H1 (cell line): ENCODE measurements at regions not wholly inside any gene's neighbourhood (a gene's known extent, or its start where the extent isn't known, plus 50 kb on each side); places are given as distances from the start of the nearest gene placed in this dataset.

ENCODE experiments used
- CTCF ChIA-PET: fragments of 300-600 bp; sonication (Branson Sonifier 250); formaldehyde crosslinking; loops from one replicate; lab custom pipeline; 2021; ENCODE audit not compliant: partially characterized antibody; lab: Charles Lee
- POLR2A ChIA-PET: fragments of 300-600 bp; sonication (Branson Sonifier 250); formaldehyde crosslinking; loops from one replicate; lab custom pipeline; 2021; ENCODE audit warnings: inconsistent platforms; ENCODE audit not compliant: partially characterized antibody; lab: Charles Lee
- DNase-seq, 2 experiments: peaks; one replicate each; pipeline versions ENCODE4 v3.0.0 to v3.0.0-alpha.2; 2010 to 2022; ENCODE audit warnings: low spot score in 2 of 2, low read depth in 1 of 2, mixed read lengths in 1 of 2
- FAIRE-seq: peaks from 2 replicates; lab custom pipeline; 2011; peaks lifted over from hg19 to GRCh38; lab: Jason Lieb, UNC
- H2AFZ ChIP-seq: 2 replicates; pipeline ENCODE4 v1.8.1; 2012; ENCODE audit warnings: low read length, inconsistent platforms
- H2AK5ac ChIP-seq: 2 replicates; pipeline ENCODE4 v1.6.1; 2013; ENCODE audit warnings: low read depth, low read length
- H2BK120ac ChIP-seq: replicated peaks from 2 replicates; pipeline ENCODE3; 2013; ENCODE audit warnings: low read depth, low read length, inconsistent platforms
- H2BK12ac ChIP-seq: 2 replicates; pipeline ENCODE4 v1.6.1; 2013; ENCODE audit warnings: low read depth, low read length
- H2BK15ac ChIP-seq: 2 replicates; pipeline ENCODE4 v1.6.1; 2013; ENCODE audit warnings: low read length
- H2BK20ac ChIP-seq: 2 replicates; pipeline ENCODE4 v1.6.1; 2013; ENCODE audit warnings: low read length
- H2BK5ac ChIP-seq: 2 replicates; pipeline ENCODE4 v1.6.1; 2013; ENCODE audit warnings: low read depth, low read length
- H3K14ac ChIP-seq: 2 replicates; pipeline ENCODE4 v1.6.1; 2013; ENCODE audit warnings: inconsistent platforms; ENCODE audit not compliant: insufficient read length
- H3K18ac ChIP-seq: 2 replicates; pipeline ENCODE4 v1.6.1; 2013; ENCODE audit warnings: low read length; ENCODE audit errors: extremely low read depth
- H3K23ac ChIP-seq: 2 replicates; pipeline ENCODE4 v1.6.1; 2013; ENCODE audit warnings: inconsistent platforms; ENCODE audit not compliant: insufficient read length
- H3K23me2 ChIP-seq: 2 replicates; pipeline ENCODE4 v1.6.1; 2013; ENCODE audit warnings: low read depth, low read length
- H3K27ac ChIP-seq: 2 replicates; pipeline ENCODE4 v1.6.1; 2011; ENCODE audit warnings: low read depth, low read length, inconsistent platforms
- H3K27me3 ChIP-seq, 4 experiments: replicated peaks in 1 of 4; 1 replicate in 1 of 4; 2 replicates in 3 of 4; pipeline versions ENCODE4 v1.6.1 to v1.8.1; 2011 to 2013; ENCODE audit warnings: low read length in 3 of 4, mild to moderate bottlenecking in 3 of 4, inconsistent platforms in 2 of 4, mixed read lengths in 2 of 4, moderate library complexity in 1 of 4; ENCODE audit not compliant: control insufficient read depth in 3 of 4, insufficient read depth in 3 of 4; ENCODE audit errors: extremely low read depth in 1 of 4
- H3K36me3 ChIP-seq, 4 experiments: 2 replicates each; pipeline versions ENCODE4 v1.6.1 to v1.8.1; 2011 to 2013; ENCODE audit warnings: mild to moderate bottlenecking in 4 of 4, low read length in 3 of 4, moderate library complexity in 2 of 4, control low read depth in 1 of 4, inconsistent platforms in 1 of 4; ENCODE audit not compliant: insufficient read depth in 4 of 4, control insufficient read depth in 2 of 4
- H3K4ac ChIP-seq: replicated peaks from 2 replicates; pipeline ENCODE3; 2013; ENCODE audit warnings: low read length, low read depth, mixed read lengths, inconsistent platforms; ENCODE audit not compliant: insufficient read length
- H3K4me1 ChIP-seq, 4 experiments: replicated peaks in 1 of 4; 1 replicate in 1 of 4; 2 replicates in 3 of 4; pipeline versions ENCODE4 v1.6.1 to v1.8.1; 2011 to 2013; ENCODE audit warnings: low read length in 3 of 4, inconsistent platforms in 2 of 4, mixed read lengths in 1 of 4; ENCODE audit not compliant: insufficient read depth in 4 of 4, control insufficient read depth in 3 of 4
- H3K4me2 ChIP-seq, 2 experiments: 2 replicates each; pipeline versions ENCODE4 v1.6.1 to v1.8.1; 2011 to 2013; ENCODE audit warnings: low read depth in 2 of 2, low read length in 2 of 2, control low read depth in 1 of 2, inconsistent platforms in 1 of 2, mild to moderate bottlenecking in 1 of 2; ENCODE audit not compliant: insufficient read depth in 1 of 2
- H3K4me3 ChIP-seq, 4 experiments: fragments of 200-600, 300-600 bp in 1 of 4; sonication (generic), shearing (Covaris generic), sonication (Bioruptor Twin) in 1 of 4; 2 replicates each; pipeline versions ENCODE4 v1.5.1 to v1.8.1; 2011 to 2016; ENCODE audit warnings: low read length in 4 of 4, low read depth in 3 of 4, control low read depth in 2 of 4, inconsistent platforms in 2 of 4, mild to moderate bottlenecking in 2 of 4, mixed read lengths in 1 of 4, moderate library complexity in 1 of 4; ENCODE audit not compliant: insufficient read depth in 2 of 4; ENCODE audit errors: extremely low read depth in 1 of 4
- H3K56ac ChIP-seq: replicated peaks from 2 replicates; pipeline ENCODE3; 2013; ENCODE audit warnings: low read depth, mild to moderate bottlenecking, mixed read lengths, low read length, inconsistent platforms; ENCODE audit not compliant: insufficient read length
- H3K79me1 ChIP-seq: 2 replicates; pipeline ENCODE4 v1.6.1; 2013; ENCODE audit warnings: low read depth, low read length, control low read depth
- H3K79me2 ChIP-seq, 2 experiments: 2 replicates each; pipeline versions ENCODE4 v1.6.1 to v1.8.1; 2012 to 2013; ENCODE audit warnings: low read length in 2 of 2, mild to moderate bottlenecking in 2 of 2, inconsistent platforms in 1 of 2; ENCODE audit not compliant: insufficient read depth in 2 of 2, control insufficient read depth in 1 of 2
- H3K9ac ChIP-seq, 4 experiments: replicated peaks in 1 of 4; 1 replicate in 1 of 4; 2 replicates in 3 of 4; pipeline versions ENCODE4 v1.6.1 to v1.8.1; 2011 to 2013; ENCODE audit warnings: low read depth in 3 of 4, low read length in 3 of 4, control low read depth in 2 of 4, mild to moderate bottlenecking in 2 of 4, moderate library complexity in 2 of 4, inconsistent platforms in 1 of 4; ENCODE audit errors: extremely low read depth in 1 of 4
- H3K9me3 ChIP-seq, 2 experiments: 2 replicates each; pipeline versions ENCODE4 v1.6.1 to v1.8.1; 2012 to 2013; ENCODE audit warnings: mild to moderate bottlenecking in 2 of 2, moderate library complexity in 2 of 2, control low read depth in 1 of 2, inconsistent platforms in 1 of 2, low read depth in 1 of 2, low read length in 1 of 2, mixed read lengths in 1 of 2; ENCODE audit not compliant: insufficient read depth in 2 of 2
- H4K20me1 ChIP-seq, 2 experiments: replicated peaks in 1 of 2; 2 replicates each; pipeline versions ENCODE3 to v1.8.1; 2011 to 2013; ENCODE audit warnings: inconsistent platforms in 2 of 2, low read length in 2 of 2, mild to moderate bottlenecking in 1 of 2; ENCODE audit not compliant: insufficient read depth in 2 of 2, control insufficient read depth in 1 of 2
- H4K5ac ChIP-seq: 2 replicates; pipeline ENCODE4 v1.6.1; 2013; ENCODE audit warnings: low read length, low read depth, mixed read lengths, inconsistent platforms; ENCODE audit not compliant: insufficient read length
- H4K8ac ChIP-seq: 2 replicates; pipeline ENCODE4 v1.8.0; 2013; ENCODE audit warnings: mild to moderate bottlenecking, moderate library complexity, low read length, inconsistent platforms; ENCODE audit not compliant: insufficient read depth; ENCODE audit errors: extremely low read depth
- H4K91ac ChIP-seq: replicated peaks from 2 replicates; pipeline ENCODE3; 2013; ENCODE audit warnings: low read length, mixed read lengths, inconsistent platforms; ENCODE audit not compliant: insufficient read length
- ASH2L ChIP-seq: fragments of 200-600, 300-600 bp; sonication (generic); IDR thresholded peaks from one replicate; pipeline ENCODE4 v1.7.1; 2017; ENCODE audit warnings: low read length
- EP300 ChIP-seq, 2 experiments: IDR thresholded peaks; 1 replicate in 1 of 2; 2 replicates in 1 of 2; pipeline ENCODE4 v1.6.1; 2011 to 2012; ENCODE audit warnings: low read depth in 2 of 2, low read length in 2 of 2, mild to moderate bottlenecking in 2 of 2, borderline replicate concordance in 1 of 2, inconsistent platforms in 1 of 2, moderate library complexity in 1 of 2
- HDAC2 ChIP-seq, 2 experiments: fragments of 300-600 bp in 1 of 2; sonication (generic) in 1 of 2; IDR thresholded peaks; 2 replicates each; pipeline ENCODE4 v1.6.1; 2011 to 2012; ENCODE audit warnings: low read depth in 2 of 2, low read length in 2 of 2, mild to moderate bottlenecking in 2 of 2, moderate library complexity in 2 of 2, borderline replicate concordance in 1 of 2, inconsistent platforms in 1 of 2
- POU5F1 ChIP-seq: IDR thresholded peaks from 2 replicates; pipeline ENCODE4 v1.6.1; 2011; ENCODE audit warnings: low read depth, mild to moderate bottlenecking, low read length, moderate library complexity
- RNF2 ChIP-seq: fragments of 200-900, 300-1000 bp; sonication (generic); IDR thresholded peaks from 2 replicates; pipeline ENCODE4 v1.7.1; 2016; ENCODE audit warnings: borderline replicate concordance, low read depth, mild to moderate bottlenecking, antibody characterized with exemption, low read length; ENCODE audit not compliant: poor library complexity, severe bottlenecking; ENCODE audit errors: missing control alignments
- SP1 ChIP-seq: IDR thresholded peaks from 2 replicates; pipeline ENCODE4 v1.6.1; 2011; ENCODE audit warnings: low read depth, low read length
- SUZ12 ChIP-seq: fragments of 200-600 bp; sonication (generic); IDR thresholded peaks from 2 replicates; pipeline ENCODE4 v1.6.1; 2012; ENCODE audit warnings: mild to moderate bottlenecking, inconsistent platforms, low read length, moderate library complexity, mixed read lengths
- TCF12 ChIP-seq: IDR thresholded peaks from 2 replicates; pipeline ENCODE4 v1.6.1; 2011; ENCODE audit warnings: low read depth, mild to moderate bottlenecking, low read length
- TEAD4 ChIP-seq: IDR thresholded peaks from 2 replicates; pipeline ENCODE4 v1.6.1; 2012; ENCODE audit warnings: low read depth, low read length, inconsistent platforms, mixed read lengths
- ZNF274 ChIP-seq: IDR thresholded peaks from 2 replicates; pipeline ENCODE4 v1.7.0; 2012; ENCODE audit warnings: low read length, borderline replicate concordance; ENCODE audit errors: extremely low read depth
- WGBS, 2 experiments: shearing (Covaris generic) in 1 of 2; methylation state at CpG; one replicate each; pipeline versions ENCODE4 v1.1.6 to v1.1.7; 2013 to 2015; ENCODE audit warnings: low lambda C conversion rate in 2 of 2, mixed read lengths in 2 of 2, inconsistent platforms in 1 of 2, low coverage in 1 of 2, missing lambda C conversion rate in 1 of 2; ENCODE audit not compliant: insufficient replicate concordance in 2 of 2, insufficient coverage in 1 of 2, insufficient read length in 1 of 2; ENCODE audit errors: extremely low coverage in 1 of 2, missing lambda C conversion rate in 1 of 2; 5-methylcytosine and 5-hydroxymethylcytosine counted together

- Histone ChIP-seq H2BK120ac (peak overlapping the region; percentile 85), H2BK12ac (no peak overlapping the region), H3K79me2 (no peaks in the 10 kb centered on the region), H4K91ac (peak overlapping the region; percentile 82), H3K27me3 (no peaks in the 10 kb centered on the region), H4K20me1 (no peaks in the 10 kb centered on the region), H2BK15ac (no peak overlapping the region), H2BK5ac (peak overlapping the region; percentile 80; the same call in 1 of the 2 replicates), H2AFZ (no peak overlapping the region), H3K14ac (no peak overlapping the region), H3K36me3 (no peaks in the 10 kb centered on the region), H3K9ac (no peak overlapping the region), H3K4me3 (peak overlapping the region in 1 of 4 experiments; percentile 31; a peak in 1 of 8 replicates), H3K4me2 (peak overlapping the region; percentile 52 to 55), H4K8ac (no peak overlapping the region), H2AK5ac (no peak overlapping the region), H3K79me1 (no peaks in the 10 kb centered on the region), H4K5ac (no peak overlapping the region), H3K23ac (no peak overlapping the region), H3K27ac (no peak overlapping the region), H2BK20ac (0 out of 2 replicates have a peak overlapping the region, but pooled peaks have one; percentile 68), H3K9me3 (no peaks in the 10 kb centered on the region), H3K4me1 (peaks cover 9 to 24% (median 13%) of the 10 kb centered on the region in 4 experiments), H3K4ac (no peak overlapping the region), H3K23me2 (no peaks in the 10 kb centered on the region; the same call in 1 of the 2 replicates), H3K18ac (0 out of 2 replicates have a peak overlapping the region, but pooled peaks have one; percentile 25), H3K56ac (no peak overlapping the region)
- CTCF ChIA-PET: interaction anchor here (1.1 to 1.7 kb wide), 2 partner anchors 13 to 129 kb away, joined by 3 read pairs; no protein-coding TSS in a partner anchor
- FAIRE-seq (peak; percentile 24), DNase-seq (peak; percentile 27 to 46)
- no peak for TF ChIP-seq RNF2
- 0 out of 3 replicates have a peak, but pooled peaks of 1 of the 2 experiments have one; percentile 73 for TF ChIP-seq EP300 (IDR thresholded peaks at IDR 0.05; ENCODE audit: borderline replicate concordance in 1 of 2, low read depth in 2 of 2, low read length in 2 of 2)
- TF ChIP-seq POU5F1: peak; percentile 98
- peak; percentile 22; the same call in 1 of the 2 replicates for TF ChIP-seq TEAD4
- peak in 1 of 2 experiments; percentile 64; a peak in 1 of 4 replicates for TF ChIP-seq HDAC2 (IDR thresholded peaks at IDR 0.05; ENCODE audit: borderline replicate concordance in 1 of 2, low read depth in 2 of 2, low read length in 2 of 2)
- peak; percentile 45 for TF ChIP-seq ASH2L
- TF ChIP-seq ZNF274: no peak
- TF ChIP-seq TCF12: peak; percentile 76; the same call in 1 of the 2 replicates
- peak; percentile 72 for TF ChIP-seq SP1
- TF ChIP-seq SUZ12: no peak
- 9% methylated on average over 3 of the region's 3 CpGs; no CpG with 5 or more reads in 1 of the 2 experiments for WGBS, 2 experiments
- POLR2A ChIA-PET: no interaction called here
These were observed 537.3 kb upstream of the PLXNA2 start for GRCh38 chr1:208781391-208782045.
